ENCODE measurements at regions not wholly inside any gene's neighbourhood (a gene's known extent, or its start where the extent isn't known, plus 50 kb on each side); places are given as distances from the start of the nearest gene placed in this dataset.

DNA sequence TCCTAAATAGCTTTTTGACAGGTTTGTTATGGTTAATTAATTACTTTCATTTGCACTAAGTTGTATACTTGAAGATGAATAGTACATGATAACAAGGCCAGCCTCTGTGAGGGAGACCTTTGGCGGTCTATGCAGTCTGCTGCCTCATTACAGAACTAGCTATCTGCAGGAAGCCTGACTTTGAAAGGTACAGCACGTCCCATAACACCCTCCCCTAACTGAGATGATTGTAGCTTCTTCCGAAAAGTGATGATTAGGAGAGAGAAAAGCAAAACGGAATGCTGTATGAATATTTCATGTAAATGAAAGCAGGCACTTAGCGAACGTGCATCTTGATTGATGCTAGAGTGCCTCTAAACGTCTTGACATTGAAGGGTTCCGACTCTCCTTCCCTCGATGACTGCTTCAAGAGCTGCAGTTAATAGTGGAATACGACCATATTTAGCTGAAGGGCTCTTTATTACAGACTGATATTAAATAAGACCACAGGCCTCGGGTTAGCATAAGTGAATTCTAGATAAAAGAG is 116.2 kb upstream of the TMCO5A start:
- DNase-seq (ENCODE audit: low read depth) = no peak
- TF ChIP-seq, protein P1, sequence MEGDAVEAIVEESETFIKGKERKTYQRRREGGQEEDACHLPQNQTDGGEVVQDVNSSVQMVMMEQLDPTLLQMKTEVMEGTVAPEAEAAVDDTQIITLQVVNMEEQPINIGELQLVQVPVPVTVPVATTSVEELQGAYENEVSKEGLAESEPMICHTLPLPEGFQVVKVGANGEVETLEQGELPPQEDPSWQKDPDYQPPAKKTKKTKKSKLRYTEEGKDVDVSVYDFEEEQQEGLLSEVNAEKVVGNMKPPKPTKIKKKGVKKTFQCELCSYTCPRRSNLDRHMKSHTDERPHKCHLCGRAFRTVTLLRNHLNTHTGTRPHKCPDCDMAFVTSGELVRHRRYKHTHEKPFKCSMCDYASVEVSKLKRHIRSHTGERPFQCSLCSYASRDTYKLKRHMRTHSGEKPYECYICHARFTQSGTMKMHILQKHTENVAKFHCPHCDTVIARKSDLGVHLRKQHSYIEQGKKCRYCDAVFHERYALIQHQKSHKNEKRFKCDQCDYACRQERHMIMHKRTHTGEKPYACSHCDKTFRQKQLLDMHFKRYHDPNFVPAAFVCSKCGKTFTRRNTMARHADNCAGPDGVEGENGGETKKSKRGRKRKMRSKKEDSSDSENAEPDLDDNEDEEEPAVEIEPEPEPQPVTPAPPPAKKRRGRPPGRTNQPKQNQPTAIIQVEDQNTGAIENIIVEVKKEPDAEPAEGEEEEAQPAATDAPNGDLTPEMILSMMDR (IDR thresholded peaks at IDR 0.05; ENCODE audit: control insufficient read depth, insufficient read depth, low read depth, low read length, missing control alignments) = no peak
- no peak overlapping the region for H3K4me3 ChIP-seq (ENCODE audit: control insufficient read depth, low read depth, low read length)

DNA sequence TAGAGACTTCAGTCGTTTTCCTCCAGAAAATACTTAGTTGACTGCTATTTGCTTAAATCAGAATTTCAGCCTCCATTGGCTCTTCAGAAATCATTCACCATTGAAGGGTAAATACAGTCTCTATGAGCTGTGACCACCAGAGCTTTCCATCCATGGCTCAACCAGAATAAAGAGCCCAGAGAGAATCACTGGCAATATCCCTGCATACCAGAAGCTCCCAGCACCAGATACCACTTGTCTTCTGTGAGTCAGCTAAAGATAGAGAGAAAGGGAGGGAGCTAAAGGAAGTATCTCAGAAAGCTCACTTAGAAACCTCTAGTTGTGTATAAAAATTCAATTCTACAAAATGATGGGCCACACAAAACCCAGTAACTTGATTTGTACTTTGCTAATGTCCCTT is 115.2 kb upstream of the TMCO5A start:
- no peak for DNase-seq (ENCODE audit: low read depth)
- TF ChIP-seq, protein P1 (IDR thresholded peaks at IDR 0.05; ENCODE audit: control insufficient read depth, insufficient read depth, low read depth, low read length, missing control alignments) = no peak
- H3K4me3 ChIP-seq (ENCODE audit: control insufficient read depth, low read depth, low read length) = no peak overlapping the region

- TF ChIP-seq, protein P1 (IDR thresholded peaks at IDR 0.05; ENCODE audit: control insufficient read depth, insufficient read depth, low read depth, low read length, missing control alignments) = no peak
- H3K4me3 ChIP-seq (ENCODE audit: control insufficient read depth, low read depth, low read length) = no peak overlapping the region
- DNase-seq (ENCODE audit: low read depth) = no peak
Observed at GRCh38 chr15:37820380-37821128, 113.9 kb upstream of the TMCO5A start.

- no peak overlapping the region for H3K4me3 ChIP-seq (ENCODE audit: control insufficient read depth, low read depth, low read length)
- DNase-seq (ENCODE audit: low read depth) = no peak
- TF ChIP-seq, protein P1 (IDR thresholded peaks at IDR 0.05; ENCODE audit: control insufficient read depth, insufficient read depth, low read depth, low read length, missing control alignments) = no peak
Observed at GRCh38 chr15:37823601-37824275, 110.7 kb upstream of the TMCO5A start.

GRCh38 chr15:37824717-37825382 is 109.6 kb upstream of the TMCO5A start:
- H3K4me3 ChIP-seq (ENCODE audit: control insufficient read depth, low read depth, low read length) = no peak overlapping the region
- TF ChIP-seq, protein P1 (IDR thresholded peaks at IDR 0.05; ENCODE audit: control insufficient read depth, insufficient read depth, low read depth, low read length, missing control alignments) = peak; percentile 69
- DNase-seq (ENCODE audit: low read depth) = peak; percentile 80

DNA sequence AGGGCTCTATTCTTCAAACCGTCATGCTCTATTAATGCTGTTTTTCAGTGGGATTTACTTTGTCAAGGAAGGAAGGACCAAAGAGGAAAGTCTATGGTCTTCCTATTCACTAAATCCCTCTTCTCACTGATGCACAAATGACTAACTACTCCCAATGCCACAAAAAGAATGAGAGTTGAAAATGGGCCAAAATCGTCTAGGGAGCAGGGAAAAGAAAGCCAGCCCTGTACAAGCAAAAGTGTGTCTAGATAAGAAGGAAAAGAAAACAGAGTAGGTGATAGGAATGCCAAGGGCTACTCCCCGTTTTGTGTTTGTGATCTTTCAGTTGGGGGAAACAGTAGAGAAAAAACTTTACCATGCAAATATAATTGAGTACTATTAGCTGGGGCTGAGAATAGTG is 97.2 kb upstream of the TMCO5A start:
- no peak for DNase-seq (ENCODE audit: low read depth)
- TF ChIP-seq, protein P1 (IDR thresholded peaks at IDR 0.05; ENCODE audit: control insufficient read depth, insufficient read depth, low read depth, low read length, missing control alignments) = no peak

More for the DNA sequence above, 97.2 kb upstream of the TMCO5A start:
- no peak overlapping the region for H3K4me3 ChIP-seq (ENCODE audit: control insufficient read depth, low read depth, low read length)

Data from AG09309 (cell line).